GM12874 (cell line): ENCODE measurements at regions not wholly inside any gene's neighbourhood (a gene's known extent, or its start where the extent isn't known, plus 50 kb on each side); places are given as distances from the start of the nearest gene placed in this dataset.

Experiments
- TF ChIP-seq, protein P1 (sequence below): IDR thresholded peaks from 2 replicates; pipeline ENCODE4 v1.5.1; 2011; ENCODE audit warnings: low read depth, mild to moderate bottlenecking, control low read depth, low read length, moderate library complexity; ENCODE audit not compliant: insufficient read depth

DNA sequence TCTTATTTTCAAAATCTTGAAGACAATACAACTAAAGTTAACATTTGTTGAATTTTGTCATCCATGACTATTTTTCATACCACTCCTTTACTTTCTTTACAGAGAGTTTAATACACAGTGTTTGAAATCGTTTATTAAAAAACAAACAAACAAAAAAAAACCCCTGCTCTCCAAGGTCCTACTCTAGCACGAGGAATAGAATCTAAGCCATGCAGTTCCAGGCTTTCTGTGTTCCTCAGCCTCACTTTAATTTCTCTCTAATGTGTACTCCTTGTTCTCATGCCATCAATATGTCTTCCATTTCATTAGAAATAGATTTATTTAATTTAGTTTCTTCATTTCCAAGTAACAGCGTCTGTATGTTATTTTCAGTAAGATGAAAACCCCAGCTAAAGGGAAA is 381.2 kb upstream of the MC4R start:
- TF ChIP-seq, protein P1, sequence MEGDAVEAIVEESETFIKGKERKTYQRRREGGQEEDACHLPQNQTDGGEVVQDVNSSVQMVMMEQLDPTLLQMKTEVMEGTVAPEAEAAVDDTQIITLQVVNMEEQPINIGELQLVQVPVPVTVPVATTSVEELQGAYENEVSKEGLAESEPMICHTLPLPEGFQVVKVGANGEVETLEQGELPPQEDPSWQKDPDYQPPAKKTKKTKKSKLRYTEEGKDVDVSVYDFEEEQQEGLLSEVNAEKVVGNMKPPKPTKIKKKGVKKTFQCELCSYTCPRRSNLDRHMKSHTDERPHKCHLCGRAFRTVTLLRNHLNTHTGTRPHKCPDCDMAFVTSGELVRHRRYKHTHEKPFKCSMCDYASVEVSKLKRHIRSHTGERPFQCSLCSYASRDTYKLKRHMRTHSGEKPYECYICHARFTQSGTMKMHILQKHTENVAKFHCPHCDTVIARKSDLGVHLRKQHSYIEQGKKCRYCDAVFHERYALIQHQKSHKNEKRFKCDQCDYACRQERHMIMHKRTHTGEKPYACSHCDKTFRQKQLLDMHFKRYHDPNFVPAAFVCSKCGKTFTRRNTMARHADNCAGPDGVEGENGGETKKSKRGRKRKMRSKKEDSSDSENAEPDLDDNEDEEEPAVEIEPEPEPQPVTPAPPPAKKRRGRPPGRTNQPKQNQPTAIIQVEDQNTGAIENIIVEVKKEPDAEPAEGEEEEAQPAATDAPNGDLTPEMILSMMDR, result no peak

DNA sequence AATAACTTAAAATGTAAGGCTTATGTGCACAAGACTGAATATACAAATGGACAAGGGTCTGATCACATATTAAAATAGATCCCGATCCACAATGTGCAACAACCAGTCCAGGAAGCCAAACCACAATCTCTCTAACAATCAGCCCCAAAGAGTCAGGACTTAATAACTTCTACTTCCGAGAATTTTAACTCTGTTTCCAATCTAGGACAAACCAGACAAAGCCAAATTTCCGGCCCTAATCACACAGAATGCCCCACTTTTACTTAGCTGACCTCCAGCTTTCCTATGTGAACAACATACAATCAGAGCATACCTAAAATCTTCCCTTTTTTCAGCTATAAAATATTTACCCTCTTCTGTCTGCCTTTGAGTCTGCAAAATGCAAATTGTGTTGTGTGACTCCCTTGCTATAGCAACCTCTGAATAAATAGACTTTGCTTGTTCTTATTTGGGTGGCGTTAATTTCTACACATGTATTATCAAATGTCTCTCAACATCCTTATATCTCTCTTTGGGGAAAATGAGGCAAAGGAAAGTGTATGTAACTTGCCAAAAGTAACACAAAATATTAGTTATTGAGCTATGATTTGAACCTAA is 381.9 kb upstream of the MC4R start:
- TF ChIP-seq, protein P1, result no peak

DNA sequence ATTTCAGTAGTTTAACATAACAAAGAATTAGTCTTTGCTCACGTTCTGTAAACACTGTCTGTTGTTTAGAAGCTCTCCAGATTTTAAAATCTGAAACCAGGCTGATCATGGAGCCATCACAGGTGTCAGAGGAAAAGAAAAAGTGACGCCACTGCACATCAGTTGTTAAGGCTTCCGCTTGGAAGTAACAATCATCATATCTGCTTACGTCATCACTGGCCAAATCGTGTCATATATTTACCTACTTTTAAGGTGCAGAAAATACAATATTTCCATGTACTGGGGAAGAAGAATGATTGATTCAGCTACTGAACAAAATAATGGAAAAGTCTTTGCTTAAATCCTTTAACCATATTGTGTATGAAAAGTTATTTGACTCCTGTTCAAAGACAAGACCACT is 382.6 kb upstream of the MC4R start:
- TF ChIP-seq, protein P1, result no peak

DNA sequence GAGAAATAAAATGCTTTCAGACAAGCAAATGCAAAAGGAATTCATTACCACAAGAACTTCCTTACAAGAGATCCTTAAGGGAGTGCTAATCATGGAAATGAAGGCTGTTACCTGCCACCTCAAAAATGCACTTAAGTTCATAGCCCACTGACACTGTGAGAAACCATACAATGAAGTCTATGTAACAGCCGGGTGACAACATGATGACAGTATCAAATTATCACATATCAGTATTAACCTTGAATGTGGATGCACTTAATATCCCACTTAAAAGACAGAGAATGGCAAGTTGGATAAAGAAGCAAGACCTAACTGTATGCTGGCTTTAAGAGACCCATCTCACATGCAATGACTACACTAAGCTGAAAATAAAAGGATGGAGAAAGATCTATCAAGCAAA is 403.4 kb upstream of the MC4R start:
- TF ChIP-seq, protein P1, result no peak

DNA sequence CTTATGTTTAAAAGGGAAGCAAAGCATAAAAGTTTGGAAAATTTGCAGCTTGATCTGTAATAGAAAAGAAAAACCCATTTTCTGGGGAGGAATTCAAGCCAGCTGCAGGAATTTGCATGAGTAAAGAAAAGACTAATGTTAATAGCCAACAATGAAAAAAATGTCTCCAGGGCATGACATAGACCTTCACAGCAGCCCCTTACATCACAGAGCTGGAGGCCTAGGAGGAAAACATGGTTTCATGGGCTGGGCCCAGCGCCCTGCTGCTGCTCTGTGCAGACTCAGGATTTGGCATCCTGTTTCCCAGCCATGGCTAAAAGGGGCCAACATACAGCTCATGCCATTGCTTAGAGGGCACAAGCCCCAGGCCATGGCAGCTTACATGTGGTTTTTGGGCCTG is 411.6 kb upstream of the MC4R start:
- TF ChIP-seq, protein P1, result no peak

DNA sequence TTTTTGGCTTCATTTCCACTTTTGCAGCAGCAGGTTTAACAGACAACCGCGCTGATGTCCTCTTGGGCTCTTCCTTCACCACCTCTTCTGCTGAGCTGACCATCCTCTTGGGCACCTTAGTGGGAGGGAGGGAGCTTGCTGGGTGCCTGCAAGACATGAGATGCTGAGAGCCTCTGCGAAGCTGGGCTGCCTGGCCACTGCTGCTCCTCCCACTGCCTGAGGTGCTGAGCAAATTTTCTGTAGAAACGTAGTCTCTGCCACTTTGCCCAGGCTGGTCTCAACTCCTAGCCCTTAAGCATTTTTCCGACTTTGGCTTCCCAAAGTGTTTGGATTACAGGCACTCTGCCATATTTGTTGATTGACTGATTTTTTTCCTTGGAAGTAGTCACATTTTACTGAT is 422.2 kb upstream of the MC4R start:
- TF ChIP-seq, protein P1, result no peak

DNA sequence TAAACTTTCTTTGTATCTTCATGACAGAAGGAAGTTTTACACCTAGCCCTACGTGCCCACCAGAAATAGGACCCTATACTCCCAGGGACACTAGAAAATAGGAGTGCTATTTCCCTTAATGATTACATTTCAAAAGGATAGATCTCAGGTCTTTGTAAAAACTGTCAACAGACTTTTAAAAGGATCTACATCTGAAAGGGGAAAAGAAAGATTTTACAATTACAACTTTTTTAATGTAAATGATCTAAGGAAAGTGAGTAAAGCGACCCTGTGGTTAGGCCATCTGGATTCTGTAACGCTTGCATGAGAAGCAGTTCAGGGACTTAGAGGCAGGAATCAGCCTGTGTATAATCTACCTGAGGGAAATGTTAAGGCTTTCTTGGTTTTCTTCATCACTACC is 431.8 kb upstream of the MC4R start:
- TF ChIP-seq, protein P1, result no peak
